GM12878 (cell line): ENCODE measurements at regions not wholly inside any gene's neighbourhood (a gene's known extent, or its start where the extent isn't known, plus 50 kb on each side); places are given as distances from the start of the nearest gene placed in this dataset.

Source experiments
- ATAC-seq: fragments of 200-7000 bp; cut with Tn5 transposase; 3 replicates; pipeline ENCODE4 v1.9.1; 2020; ENCODE audit warnings: mild to moderate bottlenecking, moderate library complexity
- BruUV-seq: library from RNA; stranded (reverse); fragments of 400-500 nt; replicated peaks from 2 replicates; lab custom pipeline; 2021; lab: Mats Ljungman, UMichigan
- CTCF ChIA-PET: fragments of 300-600 bp; sonication (Branson Sonifier 250); formaldehyde crosslinking; extraction: SDS; loops from one replicate; lab custom pipeline; 2021; ENCODE audit warnings: inconsistent platforms; lab: Yijun Ruan, JAX
- POLR2A ChIA-PET: fragments of 350-600 bp; formaldehyde crosslinking; extraction: SDS; loops from one replicate; lab custom pipeline; 2021; ENCODE audit warnings: inconsistent platforms; lab: Charles Lee
- RAD21 ChIA-PET: fragments of 300-600 bp; sonication (Branson Sonifier 250); formaldehyde crosslinking; loops from one replicate; lab custom pipeline; 2023; ENCODE audit warnings: antibody characterized with exemption; ENCODE audit not compliant: unreplicated experiment; lab: Charles Lee
- SMC1A ChIA-PET: fragments of 300-600 bp; sonication (Branson Sonifier 250); formaldehyde crosslinking; loops from one replicate; lab custom pipeline; 2023; ENCODE audit not compliant: unreplicated experiment, uncharacterized antibody; lab: Charles Lee
- DNase-seq: peaks from one replicate; pipeline ENCODE4 v3.0.0-alpha.2; 2011; ENCODE audit warnings: low read depth, low spot score
- FAIRE-seq: peaks from 3 replicates; lab custom pipeline; 2011; peaks lifted over from hg19 to GRCh38; lab: Jason Lieb, UNC
- H2AFZ ChIP-seq: 2 replicates; pipeline ENCODE4 v1.6.0; 2011; ENCODE audit warnings: low read depth, low read length, control low read depth; ENCODE audit not compliant: control insufficient read depth
- H3K27ac ChIP-seq: 2 replicates; pipeline ENCODE4 v1.5.1; 2011; ENCODE audit warnings: control low read depth; ENCODE audit not compliant: control insufficient read depth, insufficient read depth
- H3K27me3 ChIP-seq, 2 experiments: replicated peaks in 1 of 2; 2 replicates each; pipeline versions ENCODE4 v1.6.0 to v1.6.1; 2011; ENCODE audit warnings: low read length in 1 of 2; ENCODE audit not compliant: control insufficient read depth in 2 of 2, insufficient read depth in 2 of 2
- H3K36me3 ChIP-seq, 2 experiments: 2 replicates each; pipeline ENCODE4 v1.5.1; 2011; ENCODE audit warnings: low read length in 1 of 2; ENCODE audit not compliant: control insufficient read depth in 2 of 2, insufficient read depth in 2 of 2
- H3K4me1 ChIP-seq: 2 replicates; pipeline ENCODE4 v1.6.1; 2011; ENCODE audit warnings: mild to moderate bottlenecking, low read length, moderate library complexity, mixed read lengths; ENCODE audit not compliant: control insufficient read depth, insufficient read depth
- H3K4me2 ChIP-seq: 2 replicates; pipeline ENCODE4 v1.6.0; 2011; ENCODE audit warnings: control low read depth; ENCODE audit not compliant: control insufficient read depth, insufficient read depth
- H3K4me3 ChIP-seq: fragments of 200-600 bp; sonication (generic); 2 replicates; pipeline ENCODE4 v1.5.1; 2016
- H3K79me2 ChIP-seq: 2 replicates; pipeline ENCODE4 v1.6.0; 2011; ENCODE audit warnings: low read length; ENCODE audit not compliant: control insufficient read depth, insufficient read depth
- H3K9ac ChIP-seq: 2 replicates; pipeline ENCODE4 v1.8.0; 2011; ENCODE audit warnings: low read length, control low read depth, mixed read lengths; ENCODE audit not compliant: control insufficient read depth, insufficient read depth
- H3K9me3 ChIP-seq: replicated peaks from 3 replicates; pipeline ENCODE4 v1.5.1; 2011; ENCODE audit warnings: mild to moderate bottlenecking, low read length; ENCODE audit not compliant: control insufficient read depth, insufficient read depth
- H4K20me1 ChIP-seq: 2 replicates; pipeline ENCODE4 v1.6.0; 2011; ENCODE audit not compliant: control insufficient read depth, insufficient read depth
- ASH2L ChIP-seq: fragments of 300-600, 200-600 bp; sonication (generic); IDR thresholded peaks from 2 replicates; pipeline ENCODE4 v1.6.1; 2017; ENCODE audit warnings: low read depth, mild to moderate bottlenecking, borderline replicate concordance
- ATF7 ChIP-seq: fragments of 450-650 bp; IDR thresholded peaks from 2 replicates; pipeline ENCODE4 v1.6.1; 2016; ENCODE audit warnings: low read depth, mild to moderate bottlenecking
- CEBPB ChIP-seq, 2 experiments: fragments of 150-350 bp in 1 of 2; IDR thresholded peaks; 2 replicates each; pipeline ENCODE4 v1.6.1; 2012 to 2014; ENCODE audit warnings: low read depth in 2 of 2, low read length in 2 of 2, borderline replicate concordance in 1 of 2, inconsistent platforms in 1 of 2
- FOXK2 ChIP-seq: fragments of 450-650 bp; IDR thresholded peaks from 2 replicates; pipeline ENCODE4 v1.6.1; 2017; ENCODE audit warnings: mild to moderate bottlenecking, moderate library complexity
- KLF5 ChIP-seq: fragments of 450-650 bp; IDR thresholded peaks from 2 replicates; pipeline ENCODE4 v1.6.1; 2014; ENCODE audit warnings: mild to moderate bottlenecking; ENCODE audit not compliant: partially characterized antibody
- PML ChIP-seq: IDR thresholded peaks from 2 replicates; pipeline ENCODE4 v1.6.1; 2012; ENCODE audit warnings: low read length, inconsistent platforms
- SP1 ChIP-seq: IDR thresholded peaks from one replicate; pipeline ENCODE4 v1.6.1; 2011; ENCODE audit warnings: low read depth, low read length
- SREBF1 ChIP-seq: IDR thresholded peaks from 2 replicates; pipeline ENCODE4 v1.6.1; 2012; ENCODE audit warnings: mild to moderate bottlenecking, low read length
- STAT3 ChIP-seq: IDR thresholded peaks from 2 replicates; pipeline ENCODE4 v1.6.1; 2011; ENCODE audit warnings: low read depth, low read length, improper control_type of control experiment
- WGBS: methylation state at CpG from one replicate; pipeline ENCODE4 v1.1.6; 2016; ENCODE audit warnings: low lambda C conversion rate; ENCODE audit not compliant: insufficient replicate concordance, insufficient coverage; ENCODE audit errors: missing lambda C conversion rate; 5-methylcytosine and 5-hydroxymethylcytosine counted together
- in situ Hi-C: fragments of 300-500 bp; cut with MboI; formaldehyde crosslinking; loops from 9 replicates; pipeline ENCODE4 v1.14.3; 2018; ENCODE audit warnings: mixed read lengths
- intact Hi-C: fragments of 100-400 bp; cut with micrococcal nuclease; formaldehyde crosslinking; loops from one replicate; pipeline ENCODE4 v1.14.2; 2022; ENCODE audit not compliant: unreplicated experiment
- TF ChIP-seq, protein P1 (sequence below): IDR thresholded peaks from 2 replicates; pipeline ENCODE4 v1.6.1; 2011; ENCODE audit warnings: borderline replicate concordance, low read depth, mild to moderate bottlenecking, moderate library complexity, mixed read lengths, low read length; ENCODE audit not compliant: insufficient read depth; ENCODE audit errors: extremely low read length
- TF ChIP-seq, protein P2 (sequence below): IDR thresholded peaks from 2 replicates; pipeline ENCODE4 v1.6.1; 2011; ENCODE audit warnings: low read depth, mild to moderate bottlenecking, low read length, moderate library complexity, borderline replicate concordance; ENCODE audit errors: extremely low read depth

DNA sequence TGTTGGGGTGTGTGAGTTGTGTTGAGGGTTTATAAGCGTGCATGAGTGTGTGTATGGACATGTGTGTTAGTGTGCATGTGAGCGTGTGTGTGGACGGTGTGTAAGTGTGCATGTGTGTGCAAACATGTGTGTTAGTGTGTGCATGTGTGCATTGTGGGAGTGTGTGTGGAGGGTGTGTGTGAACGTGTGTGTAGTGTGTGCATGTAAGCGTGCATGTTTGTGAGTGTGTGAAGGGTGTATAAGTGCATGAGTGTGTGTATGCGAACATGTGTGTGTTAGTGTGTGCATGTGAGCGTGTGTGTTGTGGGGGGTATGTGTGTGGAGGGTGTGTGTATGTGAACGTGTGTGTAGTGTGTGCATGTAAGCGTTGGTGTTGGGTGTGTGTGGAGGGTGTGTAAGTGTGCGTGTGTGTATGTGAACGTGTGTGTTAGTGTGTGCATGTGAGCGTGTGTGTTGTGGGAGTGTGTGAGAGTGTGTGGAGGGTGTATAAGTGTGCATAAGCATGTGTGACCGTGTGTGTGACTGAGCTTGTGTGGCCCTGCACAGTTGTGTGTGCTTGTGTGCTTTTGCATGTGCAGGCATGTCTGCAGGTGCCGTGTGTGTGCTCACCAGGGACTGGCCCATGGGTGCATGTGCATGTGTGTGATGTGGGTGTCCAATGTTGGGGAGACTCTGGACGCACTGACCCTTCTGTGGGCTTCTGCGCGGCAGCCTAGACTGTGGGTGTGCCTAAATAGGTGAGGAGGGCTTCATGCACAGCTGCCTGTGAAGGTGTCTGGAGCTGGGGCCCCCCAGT lies 866.2 kb downstream of the TBC1D22A start:
- WGBS, result 64% methylated on average over 17 of the region's 17 CpGs
- RAD21 ChIA-PET, result no interaction called here
- FAIRE-seq (no peak), DNase-seq (no peak), ATAC-seq (no peak)
- H4K20me1 ChIP-seq, result no peaks in the 10 kb centered on the region
- H3K9ac ChIP-seq, result no peak overlapping the region
- no peak overlapping the region for H2AFZ ChIP-seq
- no peaks in the 10 kb centered on the region for H3K79me2 ChIP-seq
- no peak overlapping the region for H3K4me3 ChIP-seq
- in situ Hi-C loops (no loop called here), intact Hi-C loops (no loop called here)
- no peaks in the 10 kb centered on the region for H3K36me3 ChIP-seq
- SMC1A ChIA-PET, result no interaction called here
- BruUV-seq, result no TSS peak
- H3K4me2 ChIP-seq, result no peak overlapping the region
- no peaks in the 10 kb centered on the region for H3K27me3 ChIP-seq
- H3K27ac ChIP-seq, result no peak overlapping the region
- H3K4me1 ChIP-seq, result no peaks in the 10 kb centered on the region
- POLR2A ChIA-PET, result no interaction called here
- no peak for TF ChIP-seq FOXK2
- H3K9me3 ChIP-seq, result no peaks in the 10 kb centered on the region; the same call in 2 of the 3 replicates
- CTCF ChIA-PET, result no interaction called here

DNA sequence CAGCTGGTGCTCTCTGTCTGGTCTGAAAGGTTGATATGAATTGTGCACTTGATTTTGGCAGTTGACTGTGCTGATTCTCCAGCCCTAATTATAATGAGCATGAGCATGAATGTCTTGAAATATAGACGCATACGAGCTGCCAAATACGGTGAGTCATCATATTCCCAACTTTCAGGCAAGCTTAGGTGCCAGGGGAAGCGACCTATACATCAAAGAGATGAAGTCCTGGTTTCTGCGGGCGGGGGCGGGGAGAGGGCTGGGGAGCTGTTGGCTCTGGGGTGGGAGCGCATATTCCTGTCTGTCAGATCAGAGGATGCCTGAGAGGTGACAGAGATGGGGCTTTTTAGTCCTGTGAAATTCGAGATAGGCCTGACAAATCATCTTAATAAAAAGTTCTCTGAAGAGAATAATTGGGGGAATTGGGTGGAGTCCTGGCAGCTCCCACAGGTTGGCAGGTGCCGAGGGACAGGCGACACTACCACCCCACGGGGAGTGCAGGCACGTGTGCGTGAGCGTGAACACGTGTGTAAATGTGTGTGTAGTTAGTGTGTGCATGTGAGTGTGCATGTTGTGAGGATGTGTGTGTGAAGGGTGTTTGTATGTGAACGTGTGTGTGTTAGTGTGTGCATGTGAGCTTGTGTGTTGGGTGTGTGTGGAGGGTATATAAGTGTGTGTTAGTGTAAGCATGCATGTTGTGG lies 865.3 kb downstream of the TBC1D22A start:
- RAD21 ChIA-PET, result interaction anchor here (0.6 kb wide), 1 partner anchor 207 kb away, joined by 4 read pairs; no protein-coding TSS in a partner anchor
- intact Hi-C loops, result no loop called here

More for the DNA sequence above, 865.3 kb downstream of the TBC1D22A start:
- Histone ChIP-seq H3K79me2 (no peaks in the 10 kb centered on the region), H3K4me3 (no peak overlapping the region), H3K4me2 (no peak overlapping the region), H3K4me1 (no peaks in the 10 kb centered on the region), H3K9me3 (no peaks in the 10 kb centered on the region; the same call in 2 of the 3 replicates), H3K27ac (no peak overlapping the region), H2AFZ (no peak overlapping the region), H4K20me1 (no peaks in the 10 kb centered on the region), H3K36me3 (no peaks in the 10 kb centered on the region), H3K27me3 (no peaks in the 10 kb centered on the region), H3K9ac (no peak overlapping the region)
- CTCF ChIA-PET, result no interaction called here
- SMC1A ChIA-PET, result no interaction called here
- no peak for DNase-seq
- FAIRE-seq, result no peak
- no TSS peak for BruUV-seq
- POLR2A ChIA-PET, result no interaction called here
- in situ Hi-C loops, result no loop called here
- TF ChIP-seq SREBF1 (no peak), CEBPB (IDR thresholded peaks at IDR 0.05; ENCODE audit: borderline replicate concordance in 1 of 2, low read depth in 2 of 2, low read length in 2 of 2) (no peak), ASH2L (no peak), PML (no peak), KLF5 (no peak), SP1 (no peak), STAT3 (no peak), ATF7 (no peak)
- TF ChIP-seq, protein P1, sequence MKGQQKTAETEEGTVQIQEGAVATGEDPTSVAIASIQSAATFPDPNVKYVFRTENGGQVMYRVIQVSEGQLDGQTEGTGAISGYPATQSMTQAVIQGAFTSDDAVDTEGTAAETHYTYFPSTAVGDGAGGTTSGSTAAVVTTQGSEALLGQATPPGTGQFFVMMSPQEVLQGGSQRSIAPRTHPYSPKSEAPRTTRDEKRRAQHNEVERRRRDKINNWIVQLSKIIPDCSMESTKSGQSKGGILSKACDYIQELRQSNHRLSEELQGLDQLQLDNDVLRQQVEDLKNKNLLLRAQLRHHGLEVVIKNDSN, result no peak
- TF ChIP-seq, protein P2, sequence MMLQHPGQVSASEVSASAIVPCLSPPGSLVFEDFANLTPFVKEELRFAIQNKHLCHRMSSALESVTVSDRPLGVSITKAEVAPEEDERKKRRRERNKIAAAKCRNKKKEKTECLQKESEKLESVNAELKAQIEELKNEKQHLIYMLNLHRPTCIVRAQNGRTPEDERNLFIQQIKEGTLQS, result no peak
- ATAC-seq, result no peak
- 16% methylated on average over 17 of the region's 17 CpGs for WGBS
